K562 (cell line): ENCODE measurements at regions not wholly inside any gene's neighbourhood (a gene's known extent, or its start where the extent isn't known, plus 50 kb on each side); places are given as distances from the start of the nearest gene placed in this dataset.
A peak's percentile ranks its signal among the peaks of the same experiment; 100 is the strongest.

Source experiments
- ATAC-seq: fragments of 200-7000 bp; cut with Tn5 transposase; 3 replicates; pipeline ENCODE4 v1.9.1; 2020; ENCODE audit warnings: moderate library complexity
- BruUV-seq: library from RNA; stranded (reverse); fragments of 400-500 nt; replicated peaks from 2 replicates; lab custom pipeline; 2021; lab: Mats Ljungman, UMichigan
- CTCF ChIA-PET: fragments of 300-600 bp; formaldehyde crosslinking; extraction: SDS; loops from one replicate; lab custom pipeline; 2021; ENCODE audit warnings: low intra/inter-chr PET ratio; lab: Yijun Ruan, JAX
- POLR2A ChIA-PET: fragments of 300-600, 350-650 bp; sonication (Branson Sonifier 250); formaldehyde crosslinking; extraction: SDS; loops from one replicate; lab custom pipeline; 2021; ENCODE audit warnings: antibody characterized with exemption, inconsistent platforms; lab: Yijun Ruan, JAX
- DNase-seq, 4 experiments: peaks; one replicate each; pipeline versions ENCODE4 v3.0.0 to v3.0.0-alpha.2; 2011 to 2018; ENCODE audit warnings: low spot score in 3 of 4, mixed read lengths in 3 of 4; ENCODE audit errors: extremely low read depth in 1 of 4
- FAIRE-seq: peaks from 2 replicates; lab custom pipeline; 2011; peaks lifted over from hg19 to GRCh38; lab: Jason Lieb, UNC
- H2AFZ ChIP-seq: 2 replicates; pipeline ENCODE4 v1.6.0; 2011; ENCODE audit warnings: low read depth, low read length, control low read depth, inconsistent platforms
- H3K27ac ChIP-seq: fragments of 200-600 bp; 3 replicates; pipeline ENCODE4 v1.8.0; 2011; ENCODE audit warnings: low read depth, mild to moderate bottlenecking, control low read depth, inconsistent platforms, low read length, moderate library complexity, mixed read lengths; ENCODE audit errors: extremely low read depth
- H3K27me3 ChIP-seq, 2 experiments: fragments of 300-600 bp in 1 of 2; 2 replicates in 1 of 2; 3 replicates in 1 of 2; pipeline versions ENCODE4 v1.6.0 to v1.8.0; 2011; ENCODE audit warnings: inconsistent platforms in 2 of 2, low read length in 2 of 2, mild to moderate bottlenecking in 1 of 2, mixed read lengths in 1 of 2, moderate library complexity in 1 of 2; ENCODE audit not compliant: control insufficient read depth in 2 of 2, insufficient read depth in 2 of 2
- H3K36me3 ChIP-seq: fragments of 300-600 bp; 3 replicates; pipeline ENCODE4 v1.8.0; 2011; ENCODE audit warnings: mild to moderate bottlenecking, low read length, inconsistent platforms; ENCODE audit not compliant: control insufficient read depth, insufficient read depth
- H3K4me1 ChIP-seq, 2 experiments: fragments of 200-600 bp in 1 of 2; replicated peaks in 1 of 2; 2 replicates in 1 of 2; 3 replicates in 1 of 2; pipeline versions ENCODE4 v1.5.1 to v1.8.0; 2011; ENCODE audit warnings: inconsistent platforms in 2 of 2, low read length in 2 of 2, mild to moderate bottlenecking in 1 of 2, mixed read lengths in 1 of 2, moderate library complexity in 1 of 2; ENCODE audit not compliant: control insufficient read depth in 2 of 2, insufficient read depth in 2 of 2
- H3K4me2 ChIP-seq: 2 replicates; pipeline ENCODE4 v1.6.1; 2011; ENCODE audit warnings: low read length, control low read depth, inconsistent platforms, mixed read lengths; ENCODE audit not compliant: insufficient read depth
- H3K4me3 ChIP-seq: fragments of 200-600 bp; sonication (generic), shearing (Covaris generic); 2 replicates; pipeline ENCODE4 v1.5.1; 2016; ENCODE audit warnings: control low read depth, inconsistent platforms
- H3K79me2 ChIP-seq: fragments of 200-600 bp; 3 replicates; pipeline ENCODE4 v1.8.0; 2011; ENCODE audit warnings: low read length, inconsistent platforms; ENCODE audit not compliant: control insufficient read depth, insufficient read depth
- H3K9ac ChIP-seq, 2 experiments: 2 replicates each; pipeline versions ENCODE4 v1.6.0 to v1.6.1; 2011; ENCODE audit warnings: low read depth in 2 of 2, low read length in 2 of 2, control low read depth in 1 of 2, inconsistent platforms in 1 of 2, mild to moderate bottlenecking in 1 of 2, mixed read lengths in 1 of 2; ENCODE audit not compliant: insufficient read depth in 1 of 2
- H3K9me1 ChIP-seq: one replicate; pipeline ENCODE4 v1.6.0; 2011; ENCODE audit warnings: inconsistent platforms, mild to moderate bottlenecking, low read length, moderate library complexity; ENCODE audit not compliant: control insufficient read depth, insufficient read depth
- H3K9me3 ChIP-seq: replicated peaks from 2 replicates; pipeline ENCODE4 v1.5.1; 2011; ENCODE audit warnings: low read depth, low read length, inconsistent platforms; ENCODE audit not compliant: control insufficient read depth, insufficient read depth
- H4K20me1 ChIP-seq: replicated peaks from 2 replicates; pipeline ENCODE4 v1.6.1; 2011; ENCODE audit warnings: low read length, inconsistent platforms, mixed read lengths; ENCODE audit not compliant: control insufficient read depth, insufficient read depth
- CSDE1 ChIP-seq, 2 experiments: fragments of 450-650 bp; IDR thresholded peaks; 2 replicates each; pipeline ENCODE4 v1.6.1; 2016; ENCODE audit warnings: mild to moderate bottlenecking in 1 of 2
- FOXJ2 ChIP-seq: fragments of 200-800 bp; sonication (Bioruptor generic); IDR thresholded peaks from 2 replicates; pipeline ENCODE4 v1.6.1; 2016; ENCODE audit warnings: missing genetic modification characterization, missing compliant biosample characterization
- FOXP1 ChIP-seq: sonication (generic); formaldehyde crosslinking; IDR thresholded peaks from 2 replicates; pipeline ENCODE4 v1.8.0; 2022; ENCODE audit warnings: mild to moderate bottlenecking, missing genetic modification reagents
- HNRNPUL1 ChIP-seq: fragments of 200-400 bp; formaldehyde crosslinking; IDR thresholded peaks from 2 replicates; pipeline ENCODE4 v1.6.1; 2017; ENCODE audit warnings: low read length
- IRF2 ChIP-seq: sonication (generic); formaldehyde crosslinking; IDR thresholded peaks from 2 replicates; pipeline ENCODE4 v1.8.1; 2022; ENCODE audit warnings: mild to moderate bottlenecking, missing genetic modification reagents
- MAFK ChIP-seq: IDR thresholded peaks from 2 replicates; pipeline ENCODE4 v1.6.1; 2011; ENCODE audit warnings: low read length, improper control_type of control experiment
- NR1H2 ChIP-seq: sonication (generic); formaldehyde crosslinking; IDR thresholded peaks from 2 replicates; pipeline ENCODE4 v1.4.0; 2020; ENCODE audit warnings: mild to moderate bottlenecking, missing genetic modification reagents
- POLR2A ChIP-seq: fragments of 450-650 bp; conservative IDR thresholded peaks from 2 replicates; pipeline ENCODE4 v1.6.1; 2016
- SMAD4 ChIP-seq: fragments of 250-450 bp; sonication (Bioruptor Pico); conservative IDR thresholded peaks from 2 replicates; pipeline ENCODE4 v1.8.0; 2021; ENCODE audit warnings: inconsistent platforms, mild to moderate bottlenecking, moderate library complexity
- ZBED1 ChIP-seq: IDR thresholded peaks from 2 replicates; pipeline ENCODE4 v1.6.1; 2014
- ZFX ChIP-seq: sonication (generic); formaldehyde crosslinking; IDR thresholded peaks from 2 replicates; pipeline ENCODE4 v1.8.0; 2022; ENCODE audit warnings: mild to moderate bottlenecking, missing genetic modification reagents, moderate library complexity
- ZNF224 ChIP-seq: sonication (generic); formaldehyde crosslinking; IDR thresholded peaks from 2 replicates; pipeline ENCODE4 v1.8.0; 2022; ENCODE audit warnings: mild to moderate bottlenecking, missing genetic modification reagents
- ZNF764 ChIP-seq: fragments of 250-450 bp; sonication (Bioruptor Pico); IDR thresholded peaks from 2 replicates; pipeline ENCODE4 v1.4.0; 2020; ENCODE audit warnings: low read depth, mild to moderate bottlenecking, moderate library complexity
- WGBS: fragments of 100-300 bp; shearing (Covaris generic); methylation state at CpG from one replicate; pipeline ENCODE4 v1.1.6; 2016; ENCODE audit warnings: low coverage, mixed read lengths; ENCODE audit not compliant: insufficient coverage; ENCODE audit errors: missing lambda C conversion rate; 5-methylcytosine and 5-hydroxymethylcytosine counted together
- in situ Hi-C: fragments of 300-500 bp; cut with MboI; formaldehyde crosslinking; loops from 4 replicates; pipeline ENCODE4 v1.15.0; 2018; ENCODE audit warnings: inconsistent platforms, mixed read lengths
- intact Hi-C: fragments of 100-400 bp; cut with micrococcal nuclease; formaldehyde crosslinking; loops from 2 replicates; pipeline ENCODE4 v1.14.2; 2022
- TF ChIP-seq, protein P1 (sequence below): fragments of 250-450 bp; sonication (Bioruptor Pico); IDR thresholded peaks from 2 replicates; pipeline ENCODE4 v1.4.0; 2020; ENCODE audit warnings: mild to moderate bottlenecking, moderate library complexity
- TF ChIP-seq, protein P2 (sequence below), 3 experiments: IDR thresholded peaks in 2 of 3; conservative IDR thresholded peaks in 1 of 3; 2 replicates each; pipeline ENCODE4 v1.5.1; 2011 to 2012; ENCODE audit warnings: low read length in 3 of 3, mild to moderate bottlenecking in 3 of 3, control low read depth in 2 of 3, improper control_type of control experiment in 1 of 3, inconsistent platforms in 1 of 3, low read depth in 1 of 3, mixed read lengths in 1 of 3, moderate library complexity in 1 of 3; ENCODE audit not compliant: insufficient read depth in 2 of 3
- TF ChIP-seq, protein P3 (sequence below): sonication (generic); formaldehyde crosslinking; IDR thresholded peaks from 2 replicates; pipeline ENCODE4 v1.8.0; 2022; ENCODE audit warnings: mild to moderate bottlenecking, missing genetic modification reagents

DNA sequence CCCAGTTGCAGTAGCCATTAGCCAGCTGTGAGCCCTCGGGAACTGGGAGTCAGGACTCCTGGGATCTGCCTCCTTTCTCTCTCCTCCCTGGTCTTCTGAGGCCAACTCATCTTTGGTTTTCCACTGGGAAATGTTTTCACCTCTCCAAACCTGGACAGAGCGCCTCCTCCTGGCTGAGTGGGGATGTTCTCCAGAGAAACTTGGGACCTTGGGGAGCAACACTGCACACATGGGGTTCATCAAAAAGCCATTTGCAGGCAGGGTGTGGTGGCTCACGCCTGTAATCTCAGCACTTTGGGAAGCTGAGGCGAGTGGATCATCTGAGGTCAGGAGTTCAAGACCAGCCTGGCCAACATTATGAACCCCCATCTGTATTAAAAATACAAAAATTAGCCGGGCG is 145.4 kb downstream of the NECTIN1 start:
- Histone ChIP-seq H3K79me2 (no peaks in the 10 kb centered on the region), H4K20me1 (no peaks in the 10 kb centered on the region), H3K4me3 (no peak overlapping the region), H3K27ac (no peak overlapping the region), H3K9me1 (no peaks in the 10 kb centered on the region), H3K4me1 (peaks cover 5 to 19% of the 10 kb centered on the region in 2 experiments), H3K9me3 (no peaks in the 10 kb centered on the region; the same call in 1 of the 2 replicates), H3K27me3 (peaks cover under 1 to 22% of the 10 kb centered on the region in 2 experiments; a peak in 2 of 5 replicates), H3K4me2 (no peak overlapping the region), H3K36me3 (no peaks in the 10 kb centered on the region), H3K9ac (no peak overlapping the region), H2AFZ (0 out of 2 replicates have a peak overlapping the region, but pooled peaks have one; percentile 88)
- ATAC-seq (peak; percentile 33), FAIRE-seq (no peak), DNase-seq (peak in 2 of 4 experiments; percentile 37 to 41)
- 31% methylated on average over 6 of the region's 6 CpGs for WGBS
- in situ Hi-C loops: no loop called here
- intact Hi-C loops: no loop called here
- ChIA-PET CTCF (no interaction called here), POLR2A (interaction anchor here (1.0 to 1.6 kb wide), 2 partner anchors 11 to 167 kb away, joined by 5 read pairs; no protein-coding TSS in a partner anchor)
- TF ChIP-seq SMAD4 (CRISPR knock-in tag): no peak
- peak; percentile 80 for TF ChIP-seq ZNF764 (CRISPR knock-in tag)
- no peak for TF ChIP-seq POLR2A
- TF ChIP-seq HNRNPUL1: no peak
- no peak for TF ChIP-seq CSDE1 (IDR thresholded peaks at IDR 0.05)
- TF ChIP-seq, protein P1, sequence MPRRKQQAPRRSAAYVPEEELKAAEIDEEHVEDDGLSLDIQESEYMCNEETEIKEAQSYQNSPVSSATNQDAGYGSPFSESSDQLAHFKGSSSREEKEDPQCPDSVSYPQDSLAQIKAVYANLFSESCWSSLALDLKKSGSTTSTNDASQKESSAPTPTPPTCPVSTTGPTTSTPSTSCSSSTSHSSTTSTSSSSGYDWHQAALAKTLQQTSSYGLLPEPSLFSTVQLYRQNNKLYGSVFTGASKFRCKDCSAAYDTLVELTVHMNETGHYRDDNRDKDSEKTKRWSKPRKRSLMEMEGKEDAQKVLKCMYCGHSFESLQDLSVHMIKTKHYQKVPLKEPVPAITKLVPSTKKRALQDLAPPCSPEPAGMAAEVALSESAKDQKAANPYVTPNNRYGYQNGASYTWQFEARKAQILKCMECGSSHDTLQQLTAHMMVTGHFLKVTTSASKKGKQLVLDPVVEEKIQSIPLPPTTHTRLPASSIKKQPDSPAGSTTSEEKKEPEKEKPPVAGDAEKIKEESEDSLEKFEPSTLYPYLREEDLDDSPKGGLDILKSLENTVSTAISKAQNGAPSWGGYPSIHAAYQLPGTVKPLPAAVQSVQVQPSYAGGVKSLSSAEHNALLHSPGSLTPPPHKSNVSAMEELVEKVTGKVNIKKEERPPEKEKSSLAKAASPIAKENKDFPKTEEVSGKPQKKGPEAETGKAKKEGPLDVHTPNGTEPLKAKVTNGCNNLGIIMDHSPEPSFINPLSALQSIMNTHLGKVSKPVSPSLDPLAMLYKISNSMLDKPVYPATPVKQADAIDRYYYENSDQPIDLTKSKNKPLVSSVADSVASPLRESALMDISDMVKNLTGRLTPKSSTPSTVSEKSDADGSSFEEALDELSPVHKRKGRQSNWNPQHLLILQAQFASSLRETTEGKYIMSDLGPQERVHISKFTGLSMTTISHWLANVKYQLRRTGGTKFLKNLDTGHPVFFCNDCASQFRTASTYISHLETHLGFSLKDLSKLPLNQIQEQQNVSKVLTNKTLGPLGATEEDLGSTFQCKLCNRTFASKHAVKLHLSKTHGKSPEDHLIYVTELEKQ (CRISPR knock-in tag): no peak
- no peak for TF ChIP-seq ZBED1
- TF ChIP-seq FOXJ2 (tag): no peak
- no peak for TF ChIP-seq ZNF224 (CRISPR knock-in tag)
- TF ChIP-seq, protein P2, sequence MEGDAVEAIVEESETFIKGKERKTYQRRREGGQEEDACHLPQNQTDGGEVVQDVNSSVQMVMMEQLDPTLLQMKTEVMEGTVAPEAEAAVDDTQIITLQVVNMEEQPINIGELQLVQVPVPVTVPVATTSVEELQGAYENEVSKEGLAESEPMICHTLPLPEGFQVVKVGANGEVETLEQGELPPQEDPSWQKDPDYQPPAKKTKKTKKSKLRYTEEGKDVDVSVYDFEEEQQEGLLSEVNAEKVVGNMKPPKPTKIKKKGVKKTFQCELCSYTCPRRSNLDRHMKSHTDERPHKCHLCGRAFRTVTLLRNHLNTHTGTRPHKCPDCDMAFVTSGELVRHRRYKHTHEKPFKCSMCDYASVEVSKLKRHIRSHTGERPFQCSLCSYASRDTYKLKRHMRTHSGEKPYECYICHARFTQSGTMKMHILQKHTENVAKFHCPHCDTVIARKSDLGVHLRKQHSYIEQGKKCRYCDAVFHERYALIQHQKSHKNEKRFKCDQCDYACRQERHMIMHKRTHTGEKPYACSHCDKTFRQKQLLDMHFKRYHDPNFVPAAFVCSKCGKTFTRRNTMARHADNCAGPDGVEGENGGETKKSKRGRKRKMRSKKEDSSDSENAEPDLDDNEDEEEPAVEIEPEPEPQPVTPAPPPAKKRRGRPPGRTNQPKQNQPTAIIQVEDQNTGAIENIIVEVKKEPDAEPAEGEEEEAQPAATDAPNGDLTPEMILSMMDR (IDR thresholded peaks at IDR 0.05 in 2 of 3, conservative IDR thresholded peaks at IDR 0.05 in 1 of 3; ENCODE audit: insufficient read depth in 2 of 3, low read depth in 1 of 3, low read length in 3 of 3): peak; percentile 20 to 66 (median 42); a peak in 5 of 6 replicates
- TF ChIP-seq MAFK: no peak
- TF ChIP-seq, protein P3, sequence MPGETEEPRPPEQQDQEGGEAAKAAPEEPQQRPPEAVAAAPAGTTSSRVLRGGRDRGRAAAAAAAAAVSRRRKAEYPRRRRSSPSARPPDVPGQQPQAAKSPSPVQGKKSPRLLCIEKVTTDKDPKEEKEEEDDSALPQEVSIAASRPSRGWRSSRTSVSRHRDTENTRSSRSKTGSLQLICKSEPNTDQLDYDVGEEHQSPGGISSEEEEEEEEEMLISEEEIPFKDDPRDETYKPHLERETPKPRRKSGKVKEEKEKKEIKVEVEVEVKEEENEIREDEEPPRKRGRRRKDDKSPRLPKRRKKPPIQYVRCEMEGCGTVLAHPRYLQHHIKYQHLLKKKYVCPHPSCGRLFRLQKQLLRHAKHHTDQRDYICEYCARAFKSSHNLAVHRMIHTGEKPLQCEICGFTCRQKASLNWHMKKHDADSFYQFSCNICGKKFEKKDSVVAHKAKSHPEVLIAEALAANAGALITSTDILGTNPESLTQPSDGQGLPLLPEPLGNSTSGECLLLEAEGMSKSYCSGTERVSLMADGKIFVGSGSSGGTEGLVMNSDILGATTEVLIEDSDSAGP: no peak
- no peak for TF ChIP-seq IRF2 (CRISPR knock-in tag)
- TF ChIP-seq NR1H2 (CRISPR knock-in tag): 0 out of 2 replicates have a peak, but pooled peaks have one; percentile 48
- TF ChIP-seq ZFX (CRISPR knock-in tag): no peak
- TF ChIP-seq FOXP1 (CRISPR knock-in tag): no peak
- no TSS peak for BruUV-seq
